Testis (tissue), 2 donors: ENCODE measurements at regions not wholly inside any gene's neighbourhood (a gene's known extent, or its start where the extent isn't known, plus 50 kb on each side); places are given as distances from the start of the nearest gene placed in this dataset.

Experiments used
- CTCF ChIP-seq, 3 experiments: fragments of 450-650 bp in 2 of 3; fragments of 200-600 bp in 1 of 3; sonication (generic) in 1 of 3; IDR thresholded peaks; one replicate each; pipeline ENCODE4 v1.5.1; 2016 to 2019; ENCODE audit warnings: antibody characterized with exemption in 3 of 3, mild to moderate bottlenecking in 2 of 3, moderate library complexity in 1 of 3
- POLR2A ChIP-seq: fragments of 450-650 bp; IDR thresholded peaks from one replicate; pipeline ENCODE4 v1.6.1; 2017; ENCODE audit warnings: antibody characterized with exemption, mild to moderate bottlenecking, moderate library complexity

- TF ChIP-seq POLR2A (no peak), CTCF (IDR thresholded peaks at IDR 0.05) (no peak)
Observed at GRCh38 chr11:8809241-8809938, 101.6 kb upstream of the AKIP1 start.
